ENCODE measurements at regions not wholly inside any gene's neighbourhood (a gene's known extent, or its start where the extent isn't known, plus 50 kb on each side); places are given as distances from the start of the nearest gene placed in this dataset.

- Histone ChIP-seq H3K36me3 (replicated peaks in 1 of 2; ENCODE audit: control insufficient read depth in 2 of 2, insufficient read depth in 2 of 2, low read length in 2 of 2) (no peaks in the 10 kb centered on the region), H3K9ac (ENCODE audit: low read depth, low read length, poor library complexity) (peak overlapping the region; percentile 7), H3K79me1 (ENCODE audit: low read depth, low read length) (no peaks in the 10 kb centered on the region), H2BK5ac (ENCODE audit: low read length) (no peak overlapping the region), H3K4ac (ENCODE audit: low read length) (no peak overlapping the region), H2BK15ac (ENCODE audit: low read length) (no peak overlapping the region), H2BK12ac (ENCODE audit: low read length) (no peak overlapping the region), H3K9me3 (replicated peaks in 1 of 2; ENCODE audit: control insufficient read depth in 2 of 2, insufficient read depth in 1 of 2, low read depth in 1 of 2, low read length in 2 of 2) (no peaks in the 10 kb centered on the region), H3K27me3 (ENCODE audit: control insufficient read depth in 3 of 3, insufficient read depth in 3 of 3, low read depth in 1 of 3, low read length in 3 of 3) (no peaks in the 10 kb centered on the region), H3K27ac (replicated peaks; ENCODE audit: low read length) (no peak overlapping the region), H4K91ac (ENCODE audit: low read depth, low read length, poor library complexity) (no peak overlapping the region), H2AK5ac (ENCODE audit: low read depth, low read length) (peak overlapping the region; percentile 8), H2AFZ (ENCODE audit: low read length) (no peak overlapping the region), H3K4me1 (ENCODE audit: control insufficient read depth in 2 of 2, insufficient read depth in 1 of 2, low read depth in 1 of 2, low read length in 2 of 2) (peaks cover 0 to 7% of the 10 kb centered on the region in 2 donors), H4K8ac (ENCODE audit: low read depth, low read length) (no peak overlapping the region), H2BK120ac (ENCODE audit: low read depth, low read length) (no peak overlapping the region), H3K14ac (ENCODE audit: low read length) (no peak overlapping the region), H3K4me3 (ENCODE audit: low read length in 2 of 2) (no peak overlapping the region), H3K4me2 (ENCODE audit: insufficient read depth, low read length, poor library complexity, severe bottlenecking) (no peak overlapping the region), H3K23ac (ENCODE audit: low read depth, low read length, poor library complexity) (no peak overlapping the region), H3K18ac (ENCODE audit: low read length) (peak overlapping the region; percentile 82)
- no CpG with 5 or more reads among the region's 1 CpG for WGBS, 2 donors (ENCODE audit: extremely low coverage in 2 of 2, insufficient read length in 2 of 2, insufficient replicate concordance in 1 of 2)
- no peak for DNase-seq (ENCODE audit: low spot score)
These were observed 56.1 kb upstream of the PRR23C start for GRCh38 chr3:139100821-139101220.

GRCh38 chr3:139101396-139101795, 56.7 kb upstream of the PRR23C start:
- Histone ChIP-seq H3K36me3 (replicated peaks in 1 of 2; ENCODE audit: control insufficient read depth in 2 of 2, insufficient read depth in 2 of 2, low read length in 2 of 2) (no peaks in the 10 kb centered on the region), H3K4me1 (ENCODE audit: control insufficient read depth in 2 of 2, insufficient read depth in 1 of 2, low read depth in 1 of 2, low read length in 2 of 2) (peaks cover 0 to 7% of the 10 kb centered on the region in 2 donors), H3K27ac (replicated peaks; ENCODE audit: low read length) (no peak overlapping the region), H2BK12ac (ENCODE audit: low read length) (no peak overlapping the region), H3K79me1 (ENCODE audit: low read depth, low read length) (no peaks in the 10 kb centered on the region), H3K27me3 (ENCODE audit: control insufficient read depth in 3 of 3, insufficient read depth in 3 of 3, low read depth in 1 of 3, low read length in 3 of 3) (no peaks in the 10 kb centered on the region), H3K18ac (ENCODE audit: low read length) (peak overlapping the region; percentile 16), H3K9me3 (replicated peaks in 1 of 2; ENCODE audit: control insufficient read depth in 2 of 2, insufficient read depth in 1 of 2, low read depth in 1 of 2, low read length in 2 of 2) (no peaks in the 10 kb centered on the region), H4K91ac (ENCODE audit: low read depth, low read length, poor library complexity) (no peak overlapping the region), H4K8ac (ENCODE audit: low read depth, low read length) (no peak overlapping the region), H2AK5ac (ENCODE audit: low read depth, low read length) (no peak overlapping the region), H3K4ac (ENCODE audit: low read length) (no peak overlapping the region), H2AFZ (ENCODE audit: low read length) (no peak overlapping the region), H3K9ac (ENCODE audit: low read depth, low read length, poor library complexity) (no peak overlapping the region), H3K4me3 (ENCODE audit: low read length in 2 of 2) (no peak overlapping the region), H3K23ac (ENCODE audit: low read depth, low read length, poor library complexity) (no peak overlapping the region), H2BK120ac (ENCODE audit: low read depth, low read length) (no peak overlapping the region), H2BK5ac (ENCODE audit: low read length) (no peak overlapping the region), H2BK15ac (ENCODE audit: low read length) (no peak overlapping the region), H3K4me2 (ENCODE audit: insufficient read depth, low read length, poor library complexity, severe bottlenecking) (no peak overlapping the region), H3K14ac (ENCODE audit: low read length) (no peak overlapping the region)
- no peak for DNase-seq (ENCODE audit: low spot score)
- no CpG with 5 or more reads among the region's 2 CpGs for whole genome bisulfite sequencing, 2 donors (ENCODE audit: extremely low coverage in 2 of 2, insufficient read length in 2 of 2, insufficient replicate concordance in 1 of 2)

GRCh38 chr3:139103484-139103883, 58.8 kb upstream of the PRR23C start:
- H2BK5ac ChIP-seq (ENCODE audit: low read length), result no peak overlapping the region
- no peaks in the 10 kb centered on the region for H3K9me3 ChIP-seq (replicated peaks in 1 of 2; ENCODE audit: control insufficient read depth in 2 of 2, insufficient read depth in 1 of 2, low read depth in 1 of 2, low read length in 2 of 2)
- H3K14ac ChIP-seq (ENCODE audit: low read length), result no peak overlapping the region
- no peak overlapping the region for H2BK15ac ChIP-seq (ENCODE audit: low read length)
- no peak overlapping the region for H3K9ac ChIP-seq (ENCODE audit: low read depth, low read length, poor library complexity)
- no peak overlapping the region for H2BK120ac ChIP-seq (ENCODE audit: low read depth, low read length)
- no peak overlapping the region for H3K4me3 ChIP-seq (ENCODE audit: low read length in 2 of 2)
- peaks cover 0 to 7% of the 10 kb centered on the region in 2 donors for H3K4me1 ChIP-seq (ENCODE audit: control insufficient read depth in 2 of 2, insufficient read depth in 1 of 2, low read depth in 1 of 2, low read length in 2 of 2)
- H3K27me3 ChIP-seq (ENCODE audit: control insufficient read depth in 3 of 3, insufficient read depth in 3 of 3, low read depth in 1 of 3, low read length in 3 of 3), result no peaks in the 10 kb centered on the region
- no peak overlapping the region for H3K4me2 ChIP-seq (ENCODE audit: insufficient read depth, low read length, poor library complexity, severe bottlenecking)
- no peak for DNase-seq (ENCODE audit: low spot score)
- no CpG with 5 or more reads among the region's 4 CpGs for WGBS, 2 donors (ENCODE audit: extremely low coverage in 2 of 2, insufficient read length in 2 of 2, insufficient replicate concordance in 1 of 2)
- H4K8ac ChIP-seq (ENCODE audit: low read depth, low read length), result no peak overlapping the region
- no peaks in the 10 kb centered on the region for H3K79me1 ChIP-seq (ENCODE audit: low read depth, low read length)
- H3K36me3 ChIP-seq (replicated peaks in 1 of 2; ENCODE audit: control insufficient read depth in 2 of 2, insufficient read depth in 2 of 2, low read length in 2 of 2), result no peaks in the 10 kb centered on the region
- H2BK12ac ChIP-seq (ENCODE audit: low read length), result no peak overlapping the region
- no peak overlapping the region for H3K27ac ChIP-seq (replicated peaks; ENCODE audit: low read length)
- H2AK5ac ChIP-seq (ENCODE audit: low read depth, low read length), result no peak overlapping the region
- H3K4ac ChIP-seq (ENCODE audit: low read length), result no peak overlapping the region
- no peak overlapping the region for H4K91ac ChIP-seq (ENCODE audit: low read depth, low read length, poor library complexity)
- H3K23ac ChIP-seq (ENCODE audit: low read depth, low read length, poor library complexity), result no peak overlapping the region
- no peak overlapping the region for H3K18ac ChIP-seq (ENCODE audit: low read length)
- H2AFZ ChIP-seq (ENCODE audit: low read length), result no peak overlapping the region

GRCh38 chr3:139104062-139104461, 59.4 kb upstream of the PRR23C start:
- no peak overlapping the region for H2BK12ac ChIP-seq (ENCODE audit: low read length)
- peaks cover 0 to 7% of the 10 kb centered on the region in 2 donors for H3K4me1 ChIP-seq (ENCODE audit: control insufficient read depth in 2 of 2, insufficient read depth in 1 of 2, low read depth in 1 of 2, low read length in 2 of 2)
- no peak overlapping the region for H3K27ac ChIP-seq (replicated peaks; ENCODE audit: low read length)
- no peak overlapping the region for H3K23ac ChIP-seq (ENCODE audit: low read depth, low read length, poor library complexity)
- no peaks in the 10 kb centered on the region for H3K9me3 ChIP-seq (replicated peaks in 1 of 2; ENCODE audit: control insufficient read depth in 2 of 2, insufficient read depth in 1 of 2, low read depth in 1 of 2, low read length in 2 of 2)
- no peak overlapping the region for H3K14ac ChIP-seq (ENCODE audit: low read length)
- H4K91ac ChIP-seq (ENCODE audit: low read depth, low read length, poor library complexity), result no peak overlapping the region
- H2BK5ac ChIP-seq (ENCODE audit: low read length), result no peak overlapping the region
- no peak overlapping the region for H2BK15ac ChIP-seq (ENCODE audit: low read length)
- no peak overlapping the region for H2AFZ ChIP-seq (ENCODE audit: low read length)
- H2BK120ac ChIP-seq (ENCODE audit: low read depth, low read length), result no peak overlapping the region
- no peak overlapping the region for H3K4ac ChIP-seq (ENCODE audit: low read length)
- no peak overlapping the region for H3K4me3 ChIP-seq (ENCODE audit: low read length in 2 of 2)
- no peaks in the 10 kb centered on the region for H3K36me3 ChIP-seq (replicated peaks in 1 of 2; ENCODE audit: control insufficient read depth in 2 of 2, insufficient read depth in 2 of 2, low read length in 2 of 2)
- no CpG with 5 or more reads among the region's 5 CpGs for WGBS, 2 donors (ENCODE audit: extremely low coverage in 2 of 2, insufficient read length in 2 of 2, insufficient replicate concordance in 1 of 2)
- H2AK5ac ChIP-seq (ENCODE audit: low read depth, low read length), result no peak overlapping the region
- H3K4me2 ChIP-seq (ENCODE audit: insufficient read depth, low read length, poor library complexity, severe bottlenecking), result no peak overlapping the region
- no peaks in the 10 kb centered on the region for H3K27me3 ChIP-seq (ENCODE audit: control insufficient read depth in 3 of 3, insufficient read depth in 3 of 3, low read depth in 1 of 3, low read length in 3 of 3)
- DNase-seq (ENCODE audit: low spot score), result no peak
- H3K9ac ChIP-seq (ENCODE audit: low read depth, low read length, poor library complexity), result no peak overlapping the region
- no peaks in the 10 kb centered on the region for H3K79me1 ChIP-seq (ENCODE audit: low read depth, low read length)
- H3K18ac ChIP-seq (ENCODE audit: low read length), result no peak overlapping the region
- no peak overlapping the region for H4K8ac ChIP-seq (ENCODE audit: low read depth, low read length)

Data from neuronal stem cell (in vitro differentiated cells).